ENCODE measurements at regions not wholly inside any gene's neighbourhood (a gene's known extent, or its start where the extent isn't known, plus 50 kb on each side); places are given as distances from the start of the nearest gene placed in this dataset.

GRCh38 chr4:125519371-125520146 lies 204.8 kb downstream of the FAT4 start:
- H3K36me3 ChIP-seq (ENCODE audit: control insufficient read depth in 2 of 2, extremely low read depth in 1 of 2, insufficient read depth in 2 of 2, low read length in 2 of 2) = no peaks in the 10 kb centered on the region
- no TSS peak for BruUV-seq (replicated peaks)
- no peaks in the 10 kb centered on the region for H3K9me1 ChIP-seq (replicated peaks; ENCODE audit: control insufficient read depth, extremely low read depth, insufficient read depth, low read length)
- FAIRE-seq = no peak
- ChIA-PET POLR2A (interaction anchor here (1.6 kb wide), 1 partner anchor 196 kb away, joined by 3 read pairs; no protein-coding TSS in a partner anchor), CTCF (interaction anchor here (0.7 to 1.6 kb wide), 4 partner anchors 12 to 231 kb away, joined by 3 to 4 read pairs (median 3); no protein-coding TSS in a partner anchor)
- H3K27ac ChIP-seq (ENCODE audit: insufficient read depth, low read depth, low read length) = no peak overlapping the region
- no peaks in the 10 kb centered on the region for H3K9me3 ChIP-seq (replicated peaks; ENCODE audit: control insufficient read depth, insufficient read depth, low read length)
- H2AFZ ChIP-seq (ENCODE audit: low read depth, low read length) = no peak overlapping the region
- H3K4me2 ChIP-seq (ENCODE audit: insufficient read depth, low read length) = peak overlapping the region; percentile 75
- no peak overlapping the region for H3K9ac ChIP-seq (replicated peaks; ENCODE audit: extremely low read depth, insufficient read depth, low read length)
- intact Hi-C loops (cut with micrococcal nuclease) = loop anchor here (1.0 to 2.0 kb wide), 6 partner anchors 65 to 220 kb away; no protein-coding TSS in a partner anchor
- no peak overlapping the region for H3K4me3 ChIP-seq (replicated peaks in 1 of 3; ENCODE audit: insufficient read depth in 1 of 3, low read depth in 1 of 3, low read length in 3 of 3)
- TF ChIP-seq MYC (IDR thresholded peaks at IDR 0.05; ENCODE audit: low read depth, low read length) (no peak), POLR2AphosphoS5 (IDR thresholded peaks at IDR 0.05; ENCODE audit: insufficient read depth, low read depth, low read length) (no peak), MAX (IDR thresholded peaks at IDR 0.05; ENCODE audit: insufficient read depth, insufficient read length) (no peak), POLR2A (IDR thresholded peaks at IDR 0.05; ENCODE audit: low read depth, low read length) (no peak), EZH2 (IDR thresholded peaks at IDR 0.05; ENCODE audit: borderline replicate concordance, low read depth, low read length, severe bottlenecking) (no peak), JUN (IDR thresholded peaks at IDR 0.05; ENCODE audit: borderline replicate concordance, insufficient read depth, insufficient read length, low read depth) (no peak)
- no peaks in the 10 kb centered on the region for H4K20me1 ChIP-seq (replicated peaks; ENCODE audit: control insufficient read depth, extremely low read depth, insufficient read depth, low read length)
- dilution Hi-C loops (cut with MboI; ENCODE audit: extremely low pct_ligation_motif_present, low sequenced_read_pairs) = no loop called here
- peaks cover 25% of the 10 kb centered on the region for H3K4me1 ChIP-seq (ENCODE audit: control insufficient read depth, extremely low read depth, insufficient read depth, low read length)
- peak; percentile 7 for DNase-seq (ENCODE audit: low read depth, low spot score)
- no peaks in the 10 kb centered on the region for H3K79me2 ChIP-seq (ENCODE audit: control insufficient read depth, insufficient read depth, low read length)
- H3K27me3 ChIP-seq (ENCODE audit: control insufficient read depth in 2 of 2, insufficient read depth in 2 of 2, low read length in 2 of 2) = no peaks in the 10 kb centered on the region
